HepG2 (cell line): ENCODE measurements at regions not wholly inside any gene's neighbourhood (a gene's known extent, or its start where the extent isn't known, plus 50 kb on each side); places are given as distances from the start of the nearest gene placed in this dataset.

Experiments
- ATAC-seq: fragments of 200-7000 bp; cut with Tn5 transposase; 3 replicates; pipeline ENCODE4 v1.9.1; 2020; ENCODE audit warnings: mild to moderate bottlenecking, moderate library complexity
- BruUV-seq: library from RNA; stranded (reverse); fragments of 400-500 nt; replicated peaks from 2 replicates; lab custom pipeline; 2021; lab: Mats Ljungman, UMichigan
- CTCF ChIA-PET: fragments of 300-600 bp; formaldehyde crosslinking; extraction: SDS; loops from one replicate; lab custom pipeline; 2021; ENCODE audit warnings: low total read pairs, inconsistent platforms, low intra/inter-chr PET ratio; lab: Yijun Ruan, JAX
- POLR2A ChIA-PET: fragments of 350-600 bp; sonication (Branson Sonifier 250); formaldehyde crosslinking; loops from one replicate; lab custom pipeline; 2020; ENCODE audit warnings: antibody characterized with exemption, inconsistent platforms; lab: Yijun Ruan, JAX
- DNase-seq: peaks from one replicate; pipeline ENCODE4 v3.0.0-alpha.2; 2015; ENCODE audit warnings: low spot score
- FAIRE-seq: peaks from 3 replicates; lab custom pipeline; 2011; peaks lifted over from hg19 to GRCh38; lab: Jason Lieb, UNC
- H2AFZ ChIP-seq: one replicate; pipeline ENCODE4 v1.6.1; 2011; ENCODE audit warnings: low read length, inconsistent platforms
- H3K27ac ChIP-seq: fragments of 300-600 bp; 3 replicates; pipeline ENCODE4 v1.8.0; 2011; ENCODE audit warnings: mixed run types, mild to moderate bottlenecking, mixed read lengths, low read length, inconsistent platforms; ENCODE audit not compliant: insufficient read depth; ENCODE audit errors: extremely low read length
- H3K27me3 ChIP-seq, 2 experiments: fragments of 200-600 bp in 1 of 2; 2 replicates in 1 of 2; 3 replicates in 1 of 2; pipeline versions ENCODE4 v1.6.0 to v1.8.0; 2011; ENCODE audit warnings: low read length in 2 of 2, mild to moderate bottlenecking in 2 of 2, moderate library complexity in 2 of 2, inconsistent platforms in 1 of 2; ENCODE audit not compliant: insufficient read depth in 2 of 2, control insufficient read depth in 1 of 2
- H3K36me3 ChIP-seq, 2 experiments: fragments of 200-600 bp in 1 of 2; replicated peaks in 1 of 2; 2 replicates in 1 of 2; 3 replicates in 1 of 2; pipeline versions ENCODE4 v1.5.1 to v1.8.0; 2011; ENCODE audit warnings: low read length in 2 of 2, inconsistent platforms in 1 of 2; ENCODE audit not compliant: insufficient read depth in 2 of 2, control insufficient read depth in 1 of 2
- H3K4me1 ChIP-seq: 2 replicates; pipeline ENCODE4 v1.5.1; 2012; ENCODE audit warnings: low read length, inconsistent platforms; ENCODE audit not compliant: insufficient read depth
- H3K4me2 ChIP-seq: 2 replicates; pipeline ENCODE4 v1.6.0; 2011; ENCODE audit warnings: low read depth, low read length, inconsistent platforms
- H3K4me3 ChIP-seq, 3 experiments: fragments of 200-600 bp in 1 of 3; sonication (generic), shearing (Covaris generic) in 1 of 3; replicated peaks in 1 of 3; 2 replicates each; pipeline ENCODE4 v1.5.1; 2011 to 2016; ENCODE audit warnings: low read length in 3 of 3, inconsistent platforms in 2 of 3, low read depth in 2 of 3, mild to moderate bottlenecking in 2 of 3, control low read depth in 1 of 3, mixed read lengths in 1 of 3; ENCODE audit not compliant: insufficient read depth in 1 of 3
- H3K79me2 ChIP-seq: one replicate; pipeline ENCODE4 v1.6.1; 2011; ENCODE audit warnings: low read length, inconsistent platforms; ENCODE audit not compliant: insufficient read depth
- H3K9ac ChIP-seq: 2 replicates; pipeline ENCODE4 v1.6.0; 2011; ENCODE audit warnings: mild to moderate bottlenecking, low read depth, low read length, inconsistent platforms; ENCODE audit not compliant: insufficient read depth
- H3K9me3 ChIP-seq: 2 replicates; pipeline ENCODE4 v1.5.1; 2012; ENCODE audit warnings: mild to moderate bottlenecking, low read length
- H4K20me1 ChIP-seq: 2 replicates; pipeline ENCODE4 v1.6.0; 2011; ENCODE audit warnings: inconsistent platforms, mild to moderate bottlenecking, low read length, moderate library complexity; ENCODE audit not compliant: insufficient read depth
- BCL6 ChIP-seq: IDR thresholded peaks from 2 replicates; pipeline ENCODE4 v1.6.1; 2016; ENCODE audit warnings: missing genetic modification reagents, missing compliant biosample characterization
- HMG20A ChIP-seq: IDR thresholded peaks from 2 replicates; pipeline ENCODE4 v1.6.1; 2016; ENCODE audit warnings: borderline replicate concordance
- KAT8 ChIP-seq: IDR thresholded peaks from 2 replicates; pipeline ENCODE4 v1.6.1; 2016; ENCODE audit warnings: missing genetic modification reagents, missing compliant biosample characterization
- KLF11 ChIP-seq: IDR thresholded peaks from 2 replicates; pipeline ENCODE4 v1.6.1; 2016; ENCODE audit warnings: missing compliant biosample characterization
- MED13 ChIP-seq: sonication (generic); formaldehyde crosslinking; IDR thresholded peaks from 2 replicates; pipeline ENCODE4 v1.5.0; 2020; ENCODE audit warnings: missing genetic modification reagents
- RARA ChIP-seq: IDR thresholded peaks from 2 replicates; pipeline ENCODE4 v1.6.1; 2016; ENCODE audit warnings: missing genetic modification reagents, missing compliant biosample characterization
- RFXANK ChIP-seq: IDR thresholded peaks from 2 replicates; pipeline ENCODE4 v1.6.1; 2016
- SIX4 ChIP-seq: sonication (generic); formaldehyde crosslinking; IDR thresholded peaks from 2 replicates; pipeline ENCODE4 v1.4.0; 2020; ENCODE audit warnings: missing genetic modification reagents
- SUZ12 ChIP-seq: fragments of 150-350 bp; IDR thresholded peaks from 2 replicates; pipeline ENCODE4 v1.6.1; 2014; ENCODE audit warnings: low read depth, low read length
- SYNCRIP ChIP-seq: fragments of 200-400 bp; formaldehyde crosslinking; IDR thresholded peaks from 2 replicates; pipeline ENCODE4 v1.6.1; 2018; ENCODE audit warnings: mild to moderate bottlenecking, low read depth, low read length; ENCODE audit not compliant: insufficient read depth
- ZBTB42 ChIP-seq: sonication (generic); formaldehyde crosslinking; IDR thresholded peaks from 2 replicates; pipeline ENCODE4 v1.5.0; 2020; ENCODE audit warnings: mild to moderate bottlenecking, missing genetic modification reagents
- ZFAT ChIP-seq: sonication (generic); formaldehyde crosslinking; conservative IDR thresholded peaks from 2 replicates; pipeline ENCODE4 v1.8.1; 2023; ENCODE audit warnings: missing genetic modification reagents, inconsistent platforms
- ZNF317 ChIP-seq: sonication (generic); formaldehyde crosslinking; IDR thresholded peaks from 2 replicates; pipeline ENCODE4 v1.5.0; 2020; ENCODE audit warnings: mild to moderate bottlenecking, missing genetic modification reagents
- WGBS: methylation state at CpG from one replicate; pipeline ENCODE4 v1.1.6; 2017; ENCODE audit warnings: low lambda C conversion rate; 5-methylcytosine and 5-hydroxymethylcytosine counted together
- in situ Hi-C: cut with HindIII; loops from 2 replicates; pipeline ENCODE4 v1.10.0; 2017; ENCODE audit warnings: low pct_unique_long_range_greater_than_20kb; ENCODE audit not compliant: extremely low pct_ligation_motif_present
- intact Hi-C: fragments of 100-400 bp; cut with micrococcal nuclease; formaldehyde crosslinking; loops from one replicate; pipeline ENCODE4 v1.10.0; 2022; ENCODE audit not compliant: unreplicated experiment
- TF ChIP-seq, protein P1 (sequence below): sonication (generic); formaldehyde crosslinking; IDR thresholded peaks from 2 replicates; pipeline ENCODE4 v1.4.0; 2020; ENCODE audit warnings: missing genetic modification reagents, borderline replicate concordance
- TF ChIP-seq, protein P2 (sequence below): sonication (generic); formaldehyde crosslinking; IDR thresholded peaks from 2 replicates; pipeline ENCODE4 v1.4.0; 2020; ENCODE audit warnings: missing genetic modification reagents
- TF ChIP-seq, protein P3 (sequence below): sonication (generic); formaldehyde crosslinking; IDR thresholded peaks from 2 replicates; pipeline ENCODE4 v1.8.0; 2022; ENCODE audit warnings: mild to moderate bottlenecking, missing genetic modification reagents, moderate library complexity

DNA sequence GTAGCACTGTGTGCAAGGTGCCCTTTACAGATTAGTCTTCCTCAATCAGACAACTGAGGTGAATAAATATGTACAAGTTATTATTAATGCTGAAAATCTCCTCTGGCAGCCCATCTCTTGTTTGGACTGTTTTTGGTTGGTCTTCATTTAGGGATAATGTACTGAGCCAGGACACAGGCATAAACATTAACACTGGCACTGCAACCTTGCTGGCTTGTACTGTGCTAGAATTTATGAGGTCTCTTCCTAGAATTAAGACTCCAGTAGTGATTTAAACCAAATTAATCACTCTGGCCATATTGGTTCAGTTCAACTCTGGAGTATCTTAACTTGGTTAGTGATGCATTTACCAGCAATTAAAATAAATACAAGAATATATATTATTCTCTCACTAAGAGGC lies 244.7 kb upstream of the GK2 start:
- Histone ChIP-seq H3K9ac (no peak overlapping the region), H4K20me1 (no peaks in the 10 kb centered on the region), H3K4me3 (no peak overlapping the region), H3K9me3 (peaks cover 6% of the 10 kb centered on the region; the same call in 1 of the 2 replicates)
- in situ Hi-C loops: no loop called here
- CTCF ChIA-PET: no interaction called here
- TF ChIP-seq SUZ12 (no peak), ZNF317 (CRISPR knock-in tag) (no peak)
- TF ChIP-seq, protein P1, sequence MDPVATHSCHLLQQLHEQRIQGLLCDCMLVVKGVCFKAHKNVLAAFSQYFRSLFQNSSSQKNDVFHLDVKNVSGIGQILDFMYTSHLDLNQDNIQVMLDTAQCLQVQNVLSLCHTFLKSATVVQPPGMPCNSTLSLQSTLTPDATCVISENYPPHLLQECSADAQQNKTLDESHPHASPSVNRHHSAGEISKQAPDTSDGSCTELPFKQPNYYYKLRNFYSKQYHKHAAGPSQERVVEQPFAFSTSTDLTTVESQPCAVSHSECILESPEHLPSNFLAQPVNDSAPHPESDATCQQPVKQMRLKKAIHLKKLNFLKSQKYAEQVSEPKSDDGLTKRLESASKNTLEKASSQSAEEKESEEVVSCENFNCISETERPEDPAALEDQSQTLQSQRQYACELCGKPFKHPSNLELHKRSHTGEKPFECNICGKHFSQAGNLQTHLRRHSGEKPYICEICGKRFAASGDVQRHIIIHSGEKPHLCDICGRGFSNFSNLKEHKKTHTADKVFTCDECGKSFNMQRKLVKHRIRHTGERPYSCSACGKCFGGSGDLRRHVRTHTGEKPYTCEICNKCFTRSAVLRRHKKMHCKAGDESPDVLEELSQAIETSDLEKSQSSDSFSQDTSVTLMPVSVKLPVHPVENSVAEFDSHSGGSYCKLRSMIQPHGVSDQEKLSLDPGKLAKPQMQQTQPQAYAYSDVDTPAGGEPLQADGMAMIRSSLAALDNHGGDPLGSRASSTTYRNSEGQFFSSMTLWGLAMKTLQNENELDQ (CRISPR knock-in tag): no peak
- TF ChIP-seq, all 625 proteins: peak for 0
- DNase-seq (no peak), ATAC-seq (no peak), FAIRE-seq (no peak)
- intact Hi-C loops: no loop called here
- H3K4me2 ChIP-seq: no peak overlapping the region
- no TSS peak for BruUV-seq
- no peaks in the 10 kb centered on the region for H3K36me3 ChIP-seq
- no peak overlapping the region for H2AFZ ChIP-seq
- no peak overlapping the region for H3K27ac ChIP-seq
- no peaks in the 10 kb centered on the region; the same call in 1 of the 2 replicates for H3K4me1 ChIP-seq
- no peaks in the 10 kb centered on the region for H3K79me2 ChIP-seq
- POLR2A ChIA-PET: no interaction called here
- H3K27me3 ChIP-seq: no peaks in the 10 kb centered on the region; a peak in 1 of 5 replicates

DNA sequence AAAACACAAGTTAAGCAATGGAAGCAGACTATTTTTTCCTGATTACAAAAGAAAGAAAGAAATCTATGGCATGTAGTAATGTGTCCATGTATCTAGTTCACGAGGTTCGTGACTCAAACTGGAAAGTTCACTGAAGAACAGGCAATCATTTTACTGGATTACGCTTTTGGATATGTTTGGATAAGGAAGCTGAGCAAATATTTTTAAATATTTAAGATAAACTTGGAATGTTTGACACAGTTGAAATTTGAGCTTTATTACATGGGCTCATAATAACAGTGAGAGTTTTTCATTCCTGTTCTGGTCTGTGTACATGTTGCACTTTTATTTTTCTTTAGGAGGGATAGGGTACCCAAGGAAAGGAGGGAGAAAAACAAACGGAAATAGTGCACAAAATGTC lies 244.2 kb upstream of the GK2 start:
- Histone ChIP-seq H3K36me3 (no peaks in the 10 kb centered on the region), H3K4me3 (no peak overlapping the region), H4K20me1 (no peaks in the 10 kb centered on the region), H3K9ac (no peak overlapping the region), H2AFZ (no peak overlapping the region), H3K4me2 (no peak overlapping the region), H3K9me3 (0 out of 2 replicates have a peak, but pooled peaks cover under 1% of the 10 kb centered on the region), H3K27ac (no peak overlapping the region), H3K4me1 (no peaks in the 10 kb centered on the region; the same call in 1 of the 2 replicates), H3K79me2 (no peaks in the 10 kb centered on the region), H3K27me3 (no peaks in the 10 kb centered on the region; a peak in 1 of 5 replicates)
- 0% methylated on average over 4 of the region's 4 CpGs for WGBS
- FAIRE-seq (no peak), DNase-seq (peak; percentile 58), ATAC-seq (peak; percentile 56; the same call in 2 of the 3 replicates)
- ChIA-PET CTCF (no interaction called here), POLR2A (no interaction called here)
- intact Hi-C loops (no loop called here), in situ Hi-C loops (no loop called here)
- BruUV-seq: no TSS peak
- no peak for TF ChIP-seq ZBTB42 (CRISPR knock-in tag)
- no peak for TF ChIP-seq ZFAT
- TF ChIP-seq KLF11: no peak
- no peak for TF ChIP-seq SYNCRIP
- TF ChIP-seq KAT8: no peak
- TF ChIP-seq, protein P2, sequence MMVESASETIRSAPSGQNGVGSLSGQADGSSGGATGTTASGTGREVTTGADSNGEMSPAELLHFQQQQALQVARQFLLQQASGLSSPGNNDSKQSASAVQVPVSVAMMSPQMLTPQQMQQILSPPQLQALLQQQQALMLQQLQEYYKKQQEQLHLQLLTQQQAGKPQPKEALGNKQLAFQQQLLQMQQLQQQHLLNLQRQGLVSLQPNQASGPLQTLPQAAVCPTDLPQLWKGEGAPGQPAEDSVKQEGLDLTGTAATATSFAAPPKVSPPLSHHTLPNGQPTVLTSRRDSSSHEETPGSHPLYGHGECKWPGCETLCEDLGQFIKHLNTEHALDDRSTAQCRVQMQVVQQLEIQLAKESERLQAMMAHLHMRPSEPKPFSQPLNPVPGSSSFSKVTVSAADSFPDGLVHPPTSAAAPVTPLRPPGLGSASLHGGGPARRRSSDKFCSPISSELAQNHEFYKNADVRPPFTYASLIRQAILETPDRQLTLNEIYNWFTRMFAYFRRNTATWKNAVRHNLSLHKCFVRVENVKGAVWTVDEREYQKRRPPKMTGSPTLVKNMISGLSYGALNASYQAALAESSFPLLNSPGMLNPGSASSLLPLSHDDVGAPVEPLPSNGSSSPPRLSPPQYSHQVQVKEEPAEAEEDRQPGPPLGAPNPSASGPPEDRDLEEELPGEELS (CRISPR knock-in tag): no peak
- no peak for TF ChIP-seq BCL6
- 0 out of 2 replicates have a peak, but pooled peaks have one; percentile 7 for TF ChIP-seq RARA (CRISPR knock-in tag)
- TF ChIP-seq HMG20A (CRISPR knock-in tag): peak; percentile 21; the same call in 1 of the 2 replicates
- no peak for TF ChIP-seq MED13 (CRISPR knock-in tag)
- TF ChIP-seq SIX4 (CRISPR knock-in tag): peak; percentile 62; the same call in 1 of the 2 replicates
- TF ChIP-seq, protein P3, sequence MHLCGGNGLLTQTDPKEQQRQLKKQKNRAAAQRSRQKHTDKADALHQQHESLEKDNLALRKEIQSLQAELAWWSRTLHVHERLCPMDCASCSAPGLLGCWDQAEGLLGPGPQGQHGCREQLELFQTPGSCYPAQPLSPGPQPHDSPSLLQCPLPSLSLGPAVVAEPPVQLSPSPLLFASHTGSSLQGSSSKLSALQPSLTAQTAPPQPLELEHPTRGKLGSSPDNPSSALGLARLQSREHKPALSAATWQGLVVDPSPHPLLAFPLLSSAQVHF (CRISPR knock-in tag): no peak
- no peak for TF ChIP-seq RFXANK
